OCI-LY7 (cell line): ENCODE measurements at regions not wholly inside any gene's neighbourhood (a gene's known extent, or its start where the extent isn't known, plus 50 kb on each side); places are given as distances from the start of the nearest gene placed in this dataset.

Source experiments
- CTCF ChIP-seq: fragments of 200-600 bp; sonication (generic); conservative IDR thresholded peaks from 2 replicates; pipeline ENCODE4 v1.5.1; 2014; ENCODE audit warnings: mild to moderate bottlenecking, antibody characterized with exemption, low read length, moderate library complexity, mixed read lengths
- EZH2phosphoT487 ChIP-seq: fragments of 200-600 bp; sonication (generic); IDR thresholded peaks from 2 replicates; pipeline ENCODE4 v1.6.1; 2018; ENCODE audit warnings: low read depth, borderline replicate concordance, mild to moderate bottlenecking, mixed run types, antibody characterized with exemption, low read length, moderate library complexity, mixed read lengths

- TF ChIP-seq CTCF: no peak
- TF ChIP-seq EZH2phosphoT487: no peak
Observed at GRCh38 chr4:132660181-132660580, 488.9 kb upstream of the PCDH10 start.
